GM12865 (cell line): ENCODE measurements at regions not wholly inside any gene's neighbourhood (a gene's known extent, or its start where the extent isn't known, plus 50 kb on each side); places are given as distances from the start of the nearest gene placed in this dataset.

Experiments used
- DNase-seq: peaks from one replicate; pipeline ENCODE4 v3.0.0; 2010; ENCODE audit warnings: low read depth
- H3K4me3 ChIP-seq: 2 replicates; pipeline ENCODE4 v1.5.1; 2011; ENCODE audit warnings: mild to moderate bottlenecking, low read depth, low read length, control low read depth
- TF ChIP-seq, protein P1 (sequence below): IDR thresholded peaks from 2 replicates; pipeline ENCODE4 v1.5.1; 2011; ENCODE audit warnings: low read length, control low read depth, low read depth, inconsistent platforms; ENCODE audit not compliant: insufficient read depth; ENCODE audit errors: missing control alignments

DNA sequence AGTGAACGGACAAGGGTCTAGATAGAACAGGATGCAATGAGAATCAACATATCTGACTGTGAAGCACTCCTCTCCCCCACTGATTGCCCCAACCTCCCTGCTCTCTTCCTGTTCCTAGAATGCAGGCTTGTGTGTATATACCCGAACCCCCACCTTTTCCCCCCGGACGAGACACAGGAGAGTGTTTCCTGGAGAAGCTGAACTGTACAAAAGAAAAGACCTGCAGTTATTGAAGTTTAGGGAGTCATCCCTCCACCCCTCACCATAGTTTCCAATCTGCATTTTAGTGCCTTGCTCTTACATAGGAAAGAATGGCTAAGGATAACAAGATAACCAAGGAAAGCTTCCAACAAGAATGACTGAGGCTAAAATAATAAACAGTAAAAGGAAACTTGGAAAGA lies 55.5 kb upstream of the PDE10A start:
- no peak overlapping the region for H3K4me3 ChIP-seq
- TF ChIP-seq, protein P1, sequence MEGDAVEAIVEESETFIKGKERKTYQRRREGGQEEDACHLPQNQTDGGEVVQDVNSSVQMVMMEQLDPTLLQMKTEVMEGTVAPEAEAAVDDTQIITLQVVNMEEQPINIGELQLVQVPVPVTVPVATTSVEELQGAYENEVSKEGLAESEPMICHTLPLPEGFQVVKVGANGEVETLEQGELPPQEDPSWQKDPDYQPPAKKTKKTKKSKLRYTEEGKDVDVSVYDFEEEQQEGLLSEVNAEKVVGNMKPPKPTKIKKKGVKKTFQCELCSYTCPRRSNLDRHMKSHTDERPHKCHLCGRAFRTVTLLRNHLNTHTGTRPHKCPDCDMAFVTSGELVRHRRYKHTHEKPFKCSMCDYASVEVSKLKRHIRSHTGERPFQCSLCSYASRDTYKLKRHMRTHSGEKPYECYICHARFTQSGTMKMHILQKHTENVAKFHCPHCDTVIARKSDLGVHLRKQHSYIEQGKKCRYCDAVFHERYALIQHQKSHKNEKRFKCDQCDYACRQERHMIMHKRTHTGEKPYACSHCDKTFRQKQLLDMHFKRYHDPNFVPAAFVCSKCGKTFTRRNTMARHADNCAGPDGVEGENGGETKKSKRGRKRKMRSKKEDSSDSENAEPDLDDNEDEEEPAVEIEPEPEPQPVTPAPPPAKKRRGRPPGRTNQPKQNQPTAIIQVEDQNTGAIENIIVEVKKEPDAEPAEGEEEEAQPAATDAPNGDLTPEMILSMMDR, result no peak
- no peak for DNase-seq

DNA sequence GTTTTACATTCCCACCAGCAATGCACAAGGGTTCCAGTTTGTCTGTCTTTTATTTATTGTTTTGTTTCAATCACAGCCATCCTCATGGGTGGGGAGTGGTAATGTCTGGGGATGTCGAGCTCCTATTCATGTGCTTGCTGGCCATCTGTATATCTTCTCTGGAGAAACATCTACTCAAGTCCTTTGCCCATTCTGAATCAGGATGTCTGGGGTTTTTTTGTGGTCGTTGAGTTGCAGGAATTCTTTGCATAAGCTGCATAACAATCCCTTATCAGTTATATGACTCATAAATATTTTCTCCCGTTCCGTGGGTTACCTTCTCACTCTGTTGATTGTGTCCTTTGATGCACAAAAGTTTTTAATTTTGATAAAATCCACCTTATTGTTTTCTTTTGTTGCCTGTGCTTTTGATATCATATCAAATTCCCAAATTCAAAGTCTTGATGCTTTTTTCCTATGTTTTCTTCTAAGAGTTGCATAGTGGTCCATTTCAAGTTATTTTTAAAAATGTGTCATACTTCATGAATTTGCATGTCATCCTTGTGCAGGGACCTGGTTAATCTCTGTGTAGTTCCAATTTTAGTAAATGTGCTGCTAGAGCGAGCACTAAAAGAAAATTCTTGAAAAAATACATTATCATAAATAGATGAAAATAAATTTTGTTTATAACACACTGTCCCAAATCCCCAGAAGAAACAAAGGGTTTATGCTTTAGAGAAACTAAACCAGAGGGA lies 54.9 kb upstream of the PDE10A start:
- no peak overlapping the region for H3K4me3 ChIP-seq
- no peak for DNase-seq
- TF ChIP-seq, protein P1, result no peak

DNA sequence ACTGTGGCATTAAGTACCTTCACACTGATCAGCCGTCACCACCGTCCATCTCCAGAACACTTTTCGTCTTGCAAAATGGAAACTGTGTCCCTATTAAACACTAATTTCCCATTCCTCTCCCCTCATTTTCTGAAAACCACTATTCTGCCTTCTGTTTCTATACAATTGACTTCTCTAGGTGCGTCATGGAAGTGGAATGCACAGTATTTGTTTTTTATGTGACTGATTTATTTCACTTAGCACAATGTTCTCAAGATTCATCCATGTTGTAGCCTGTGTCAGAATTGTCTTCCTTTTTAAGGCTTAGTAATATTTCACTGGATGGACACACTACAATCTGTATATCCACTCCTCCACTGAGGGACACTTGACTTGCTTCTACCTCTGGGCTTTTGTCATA lies 53.8 kb upstream of the PDE10A start:
- no peak for DNase-seq
- no peak overlapping the region for H3K4me3 ChIP-seq
- TF ChIP-seq, protein P1, result no peak

DNA sequence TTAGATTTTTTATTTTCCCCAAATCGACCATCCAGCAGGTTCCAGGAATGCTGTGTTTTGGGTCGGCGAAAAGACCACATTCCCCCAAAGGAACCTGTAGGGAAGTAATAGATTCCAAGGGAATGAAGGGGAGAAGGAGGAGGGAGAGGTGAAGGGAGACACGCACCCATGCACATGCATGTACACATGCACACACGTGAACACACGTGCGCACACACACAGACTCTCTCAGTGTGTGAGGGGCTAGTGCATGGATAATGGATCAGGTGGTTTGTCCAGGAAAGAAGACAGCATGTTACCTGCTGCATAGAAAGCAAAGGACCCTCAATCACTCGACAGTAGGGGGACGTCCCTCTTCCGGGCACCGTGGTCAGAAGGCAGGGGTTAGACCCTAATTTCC lies 52.4 kb upstream of the PDE10A start:
- no peak overlapping the region for H3K4me3 ChIP-seq
- TF ChIP-seq, protein P1, result no peak
- no peak for DNase-seq

DNA sequence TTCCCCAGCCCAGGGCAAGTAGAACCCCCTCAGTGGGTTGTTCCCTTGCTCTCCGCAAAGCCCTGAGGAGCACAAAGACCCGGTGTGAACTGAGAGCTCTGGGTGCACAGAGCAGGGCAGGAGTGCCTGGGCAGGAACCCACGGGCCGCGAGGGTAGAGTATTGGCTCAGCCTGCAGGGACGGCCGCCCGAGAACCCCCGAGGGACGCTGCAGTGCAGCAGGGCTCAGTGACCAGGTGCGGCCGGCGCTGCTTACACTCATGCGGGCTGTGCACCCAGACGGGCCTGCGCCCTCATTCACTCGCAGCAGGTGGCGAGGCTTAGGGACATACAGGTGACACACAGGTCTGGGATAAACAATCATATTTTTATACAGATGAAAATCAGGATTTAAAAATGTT lies 51.9 kb upstream of the PDE10A start:
- no peak for DNase-seq
- TF ChIP-seq, protein P1, result no peak
- H3K4me3 ChIP-seq, result no peak overlapping the region

DNA sequence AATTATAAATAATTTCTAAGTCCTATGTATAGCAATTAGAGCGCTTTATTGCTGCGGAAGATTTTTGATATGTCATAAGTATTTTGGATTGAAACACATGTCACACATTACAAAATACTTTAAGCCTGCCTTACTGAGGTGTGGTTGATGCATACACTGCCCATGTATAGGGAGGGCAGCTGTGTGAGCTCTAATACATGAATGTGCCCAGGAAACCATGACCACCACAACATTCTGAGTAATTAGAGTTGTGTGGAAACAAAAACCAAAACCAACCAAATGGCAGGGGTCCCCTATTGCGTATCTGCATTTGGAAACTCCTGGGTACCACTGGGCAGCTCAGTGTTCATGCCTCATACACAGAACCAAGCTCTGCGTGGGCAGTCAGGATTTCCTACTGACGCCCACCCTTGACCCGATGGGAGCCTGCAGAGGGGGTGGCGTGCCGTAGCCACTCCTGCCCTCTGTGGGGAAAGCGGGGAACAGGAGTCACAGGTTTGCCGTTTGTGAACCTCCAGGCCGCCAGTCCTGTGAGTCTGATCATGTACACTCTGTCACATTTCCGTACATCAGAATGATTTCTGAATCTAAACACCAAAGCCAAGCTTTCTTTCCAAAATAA lies 50.9 kb upstream of the PDE10A start:
- TF ChIP-seq, protein P1, result no peak
- no peak overlapping the region for H3K4me3 ChIP-seq
- no peak for DNase-seq
